B cell (primary cell): ENCODE measurements at regions not wholly inside any gene's neighbourhood (a gene's known extent, or its start where the extent isn't known, plus 50 kb on each side); places are given as distances from the start of the nearest gene placed in this dataset.

ENCODE experiments used
- ATAC-seq: fragments of 200-7000 bp; cut with Tn5 transposase; one replicate; pipeline ENCODE4 v1.10.0; 2021; ENCODE audit warnings: low read depth, mild to moderate bottlenecking, moderate number of reproducible peaks, moderate library complexity
- CTCF ChIA-PET: fragments of 350-600 bp; sonication (Branson Sonifier 250); formaldehyde crosslinking; loops from one replicate; lab custom pipeline; 2021; ENCODE audit warnings: antibody characterized with exemption, inconsistent platforms; lab: Charles Lee
- POLR2A ChIA-PET: fragments of 350-600 bp; sonication (Branson Sonifier 250); formaldehyde crosslinking; loops from one replicate; lab custom pipeline; 2021; ENCODE audit warnings: antibody characterized with exemption; lab: Charles Lee
- DNase-seq: peaks from one replicate; pipeline ENCODE4 v3.0.0; 2013
- H2AFZ ChIP-seq: 2 replicates; pipeline ENCODE4 v1.6.1; 2012; ENCODE audit warnings: mild to moderate bottlenecking, low read depth, low read length; ENCODE audit not compliant: insufficient read depth, poor library complexity, severe bottlenecking
- H3K27ac ChIP-seq, 2 donors: 1 replicate in 1 of 2; 2 replicates in 1 of 2; pipeline ENCODE4 v1.5.1; 2012 to 2013; ENCODE audit warnings: low read length in 2 of 2, mild to moderate bottlenecking in 2 of 2, moderate library complexity in 1 of 2
- H3K27me3 ChIP-seq, 4 experiments: fragments of 200-600 bp in 1 of 4; sonication (generic) in 1 of 4; replicated peaks in 1 of 4; 1 replicate in 2 of 4; 2 replicates in 2 of 4; pipeline versions ENCODE4 v1.6.1 to v1.7.0; 2013 to 2016; ENCODE audit warnings: low read length in 3 of 4, mild to moderate bottlenecking in 2 of 4, mixed read lengths in 1 of 4, moderate library complexity in 1 of 4; ENCODE audit not compliant: insufficient read depth in 4 of 4, control insufficient read depth in 3 of 4; ENCODE audit errors: control extremely low read depth in 1 of 4
- H3K36me3 ChIP-seq, 2 experiments: replicated peaks in 1 of 2; 1 replicate in 1 of 2; 2 replicates in 1 of 2; pipeline versions ENCODE4 v1.6.1 to v1.7.1; 2013; ENCODE audit warnings: low read length in 1 of 2; ENCODE audit not compliant: insufficient read depth in 2 of 2, control insufficient read depth in 1 of 2; ENCODE audit errors: control extremely low read depth in 1 of 2, extremely low read depth in 1 of 2
- H3K4me1 ChIP-seq, 2 donors: fragments of 200-600 bp in 1 of 2; sonication (generic) in 1 of 2; 1 replicate in 1 of 2; 2 replicates in 1 of 2; pipeline versions ENCODE4 v1.5.1 to v1.6.1; 2013 to 2017; ENCODE audit warnings: low read length in 2 of 2; ENCODE audit not compliant: control insufficient read depth in 2 of 2, insufficient read depth in 2 of 2
- H3K4me2 ChIP-seq: replicated peaks from 2 replicates; pipeline ENCODE3; 2012; ENCODE audit warnings: mild to moderate bottlenecking, low read depth, low read length; ENCODE audit not compliant: poor library complexity, severe bottlenecking
- H3K4me3 ChIP-seq, 5 experiments: fragments of 200-600 bp in 1 of 5; sonication (generic) in 1 of 5; 1 replicate in 3 of 5; 2 replicates in 2 of 5; pipeline versions ENCODE4 v1.5.1 to v1.7.0; 2011 to 2016; ENCODE audit warnings: low read length in 4 of 5, mild to moderate bottlenecking in 4 of 5, low read depth in 2 of 5, control low read depth in 1 of 5, moderate library complexity in 1 of 5; ENCODE audit not compliant: insufficient read depth in 1 of 5; ENCODE audit errors: control extremely low read depth in 1 of 5, extremely low read depth in 1 of 5
- H3K79me2 ChIP-seq: fragments of 200-600 bp; sonication (generic); one replicate; pipeline ENCODE4 v1.6.0; 2016; ENCODE audit warnings: low read length; ENCODE audit not compliant: control insufficient read depth, insufficient read depth
- H3K9ac ChIP-seq: fragments of 200-600 bp; sonication (generic); 2 replicates; pipeline ENCODE4 v1.6.1; 2017; ENCODE audit warnings: mild to moderate bottlenecking, low read length, moderate library complexity
- H3K9me3 ChIP-seq, 3 donors: one replicate each; pipeline versions ENCODE4 v1.6.1 to v1.7.1; 2013; ENCODE audit warnings: low read length in 2 of 3; ENCODE audit not compliant: control insufficient read depth in 2 of 3, insufficient read depth in 1 of 3; ENCODE audit errors: control extremely low read depth in 1 of 3
- H4K20me1 ChIP-seq: 2 replicates; pipeline ENCODE4 v1.6.0; 2012; ENCODE audit warnings: mild to moderate bottlenecking, low read length; ENCODE audit not compliant: insufficient read depth, control insufficient read depth, poor library complexity, severe bottlenecking
- H3K27ac Mint-ChIP-seq: one replicate; pipeline ENCODE4 v1.8.0; 2021; ENCODE audit warnings: mixed read lengths
- H3K27me3 Mint-ChIP-seq: one replicate; pipeline ENCODE4 v1.8.0; 2021; ENCODE audit warnings: mixed read lengths
- H3K4me1 Mint-ChIP-seq: one replicate; pipeline ENCODE4 v1.8.0; 2021; ENCODE audit warnings: mixed read lengths
- H3K4me3 Mint-ChIP-seq: one replicate; pipeline ENCODE4 v1.8.0; 2021; ENCODE audit warnings: mixed read lengths
- H3K9me3 Mint-ChIP-seq: one replicate; pipeline ENCODE4 v1.8.0; 2022; ENCODE audit warnings: mixed read lengths; ENCODE audit not compliant: insufficient read depth
- EZH2 ChIP-seq: IDR thresholded peaks from 2 replicates; pipeline ENCODE4 v1.6.1; 2012; ENCODE audit warnings: borderline replicate concordance, low read depth, mild to moderate bottlenecking, moderate library complexity, low read length; ENCODE audit not compliant: insufficient read depth, poor library complexity, severe bottlenecking
- whole genome bisulfite sequencing: methylation state at CpG from one replicate; pipeline ENCODE4 v1.1.5; 2013; ENCODE audit warnings: missing lambda C conversion rate; ENCODE audit not compliant: insufficient coverage; 5-methylcytosine and 5-hydroxymethylcytosine counted together
- intact Hi-C: fragments of 100-400 bp; cut with micrococcal nuclease; formaldehyde crosslinking; loops from one replicate; pipeline ENCODE4 v1.10.0; 2022
- TF ChIP-seq, protein P1 (sequence below): fragments of 200-600 bp; IDR thresholded peaks from one replicate; pipeline ENCODE4 v1.8.0; 2022; ENCODE audit warnings: antibody characterized with exemption, mild to moderate bottlenecking

- Histone ChIP-seq H2AFZ (no peak overlapping the region), H3K27ac (no peak overlapping the region), H3K4me3 (no peak overlapping the region), H3K4me1 (peaks cover 25 to 31% of the 10 kb centered on the region in 2 donors), H3K27me3 (no peaks in the 10 kb centered on the region), H3K4me2 (no peak overlapping the region), H3K9ac (no peak overlapping the region), H3K36me3 (no peaks in the 10 kb centered on the region), H3K9me3 (peaks cover 0 to 4% (median 0%) of the 10 kb centered on the region in 3 donors), H4K20me1 (no peaks in the 10 kb centered on the region), H3K79me2 (peaks cover 4% of the 10 kb centered on the region)
- TF ChIP-seq EZH2: no peak
- Mint-ChIP-seq H3K27me3 (no peaks in the 10 kb centered on the region), H3K27ac (peak overlapping the region; percentile 62), H3K4me1 (peaks cover 26% of the 10 kb centered on the region), H3K9me3 (no peaks in the 10 kb centered on the region), H3K4me3 (no peak overlapping the region)
- DNase-seq (no peak), ATAC-seq (no peak)
- ChIA-PET CTCF (interaction anchor here (0.8 kb wide), 1 partner anchor 40 kb away, joined by 3 read pairs; no protein-coding TSS in a partner anchor), POLR2A (no interaction called here)
- intact Hi-C loops: no loop called here
- 96% methylated on average over 5 of the region's 5 CpGs for WGBS
Measured at GRCh38 chr13:40391788-40392187, 274.7 kb downstream of the FOXO1 start.

DNA sequence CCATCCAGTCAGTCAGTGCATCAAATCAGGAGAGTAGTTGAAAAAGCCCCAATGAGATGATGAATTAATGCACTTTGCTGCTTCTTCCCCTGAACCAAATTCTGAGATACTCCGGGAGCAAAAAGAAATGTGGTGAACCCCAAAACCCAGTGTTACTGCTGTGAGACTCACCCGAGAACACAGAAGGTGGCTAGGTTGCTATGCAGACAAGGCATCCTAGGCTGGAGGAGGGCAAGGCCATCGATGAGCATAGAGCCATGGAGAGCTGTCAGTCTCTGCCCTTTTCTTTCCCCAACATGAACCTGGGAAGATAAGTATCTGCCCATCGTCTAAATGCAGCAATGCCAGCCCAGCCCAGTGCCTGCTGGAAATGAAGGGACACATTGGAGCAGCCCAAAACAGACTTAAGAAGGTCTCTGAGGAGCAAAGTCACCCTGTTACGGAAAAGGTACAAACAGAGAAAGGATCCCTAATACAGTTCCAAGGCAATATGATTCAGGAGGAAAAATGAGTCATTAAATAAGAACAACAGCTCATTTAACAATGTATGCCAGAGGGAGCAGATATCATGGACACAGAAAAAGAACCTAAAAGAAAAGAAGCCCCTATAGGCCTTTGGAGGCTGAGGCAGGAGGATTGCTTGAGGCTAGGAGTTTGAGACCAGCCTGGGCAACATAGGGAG is 272.0 kb downstream of the FOXO1 start:
- H3K27me3 Mint-ChIP-seq: no peaks in the 10 kb centered on the region
- H3K4me3 Mint-ChIP-seq: no peak overlapping the region
- TF ChIP-seq, protein P1, sequence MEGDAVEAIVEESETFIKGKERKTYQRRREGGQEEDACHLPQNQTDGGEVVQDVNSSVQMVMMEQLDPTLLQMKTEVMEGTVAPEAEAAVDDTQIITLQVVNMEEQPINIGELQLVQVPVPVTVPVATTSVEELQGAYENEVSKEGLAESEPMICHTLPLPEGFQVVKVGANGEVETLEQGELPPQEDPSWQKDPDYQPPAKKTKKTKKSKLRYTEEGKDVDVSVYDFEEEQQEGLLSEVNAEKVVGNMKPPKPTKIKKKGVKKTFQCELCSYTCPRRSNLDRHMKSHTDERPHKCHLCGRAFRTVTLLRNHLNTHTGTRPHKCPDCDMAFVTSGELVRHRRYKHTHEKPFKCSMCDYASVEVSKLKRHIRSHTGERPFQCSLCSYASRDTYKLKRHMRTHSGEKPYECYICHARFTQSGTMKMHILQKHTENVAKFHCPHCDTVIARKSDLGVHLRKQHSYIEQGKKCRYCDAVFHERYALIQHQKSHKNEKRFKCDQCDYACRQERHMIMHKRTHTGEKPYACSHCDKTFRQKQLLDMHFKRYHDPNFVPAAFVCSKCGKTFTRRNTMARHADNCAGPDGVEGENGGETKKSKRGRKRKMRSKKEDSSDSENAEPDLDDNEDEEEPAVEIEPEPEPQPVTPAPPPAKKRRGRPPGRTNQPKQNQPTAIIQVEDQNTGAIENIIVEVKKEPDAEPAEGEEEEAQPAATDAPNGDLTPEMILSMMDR: no peak
- TF ChIP-seq EZH2: no peak
- peaks cover 9% of the 10 kb centered on the region for H3K4me1 Mint-ChIP-seq
- Histone ChIP-seq H3K36me3 (no peaks in the 10 kb centered on the region), H3K9ac (no peak overlapping the region), H4K20me1 (no peaks in the 10 kb centered on the region), H3K4me2 (no peak overlapping the region), H3K9me3 (no peaks in the 10 kb centered on the region), H3K79me2 (no peaks in the 10 kb centered on the region), H3K27me3 (no peaks in the 10 kb centered on the region), H3K27ac (no peak overlapping the region), H2AFZ (no peak overlapping the region), H3K4me1 (peaks cover 4 to 10% of the 10 kb centered on the region in 2 donors), H3K4me3 (no peak overlapping the region)
- H3K9me3 Mint-ChIP-seq: no peaks in the 10 kb centered on the region
- CTCF ChIA-PET: no interaction called here
- no peak for ATAC-seq
- POLR2A ChIA-PET: no interaction called here
- WGBS: 93% methylated on average over 4 of the region's 5 CpGs
- DNase-seq: no peak
- intact Hi-C loops: no loop called here
- H3K27ac Mint-ChIP-seq: peak overlapping the region; percentile 41
